Ovary (tissue), 7 donors: ENCODE measurements at regions not wholly inside any gene's neighbourhood (a gene's known extent, or its start where the extent isn't known, plus 50 kb on each side); places are given as distances from the start of the nearest gene placed in this dataset.

ENCODE experiments used
- DNase-seq, 5 donors: peaks; one replicate each; pipeline ENCODE4 v3.0.0-alpha.2; 2019 to 2020
- H3K27ac ChIP-seq, 2 donors: fragments of 200-600 bp; one replicate each; pipeline versions ENCODE4 v1.5.1 to v1.8.0; 2019 to 2022
- H3K27me3 ChIP-seq: fragments of 200-600 bp; one replicate; pipeline ENCODE4 v1.8.0; 2022
- H3K36me3 ChIP-seq: fragments of 200-600 bp; sonication (generic); one replicate; pipeline ENCODE4 v1.5.1; 2019
- H3K4me1 ChIP-seq: one replicate; pipeline ENCODE4 v1.8.1; 2013; ENCODE audit warnings: mild to moderate bottlenecking, moderate library complexity; ENCODE audit not compliant: insufficient read depth
- H3K4me3 ChIP-seq: fragments of 200-600 bp; sonication (generic); one replicate; pipeline ENCODE4 v1.5.1; 2017
- H3K9me3 ChIP-seq, 2 donors: fragments of 200-600 bp in 1 of 2; sonication (generic) in 1 of 2; one replicate each; pipeline versions ENCODE4 v1.5.1 to v1.8.1; 2013 to 2019; ENCODE audit warnings: mild to moderate bottlenecking in 1 of 2, moderate library complexity in 1 of 2
- EP300 ChIP-seq: sonication (generic); formaldehyde crosslinking; IDR thresholded peaks from one replicate; pipeline ENCODE4 v1.6.1; 2017; ENCODE audit warnings: antibody characterized with exemption
- POLR2A ChIP-seq: fragments of 450-650 bp; IDR thresholded peaks from one replicate; pipeline ENCODE4 v1.6.1; 2017; ENCODE audit warnings: antibody characterized with exemption, mild to moderate bottlenecking, moderate library complexity
- WGBS, 3 donors: extraction: QIAGEN DNeasy Blood & Tissue Kit in 1 of 3; methylation state at CpG; one replicate each; pipeline versions ENCODE4 v1.1.5 to v1.1.7; 2013 to 2017; 5-methylcytosine and 5-hydroxymethylcytosine counted together
- intact Hi-C, 4 donors: fragments of 100-400 bp; cut with DNase I; formaldehyde crosslinking; loops; one replicate each; pipeline versions ENCODE4 v1.11.0 to v1.15.1; 2022 to 2023
- TF ChIP-seq, protein P1 (sequence below), 3 donors: fragments of 450-650 bp in 2 of 3; fragments of 200-600 bp in 1 of 3; IDR thresholded peaks; one replicate each; pipeline versions ENCODE4 v1.5.1 to v1.8.0; 2016 to 2022; ENCODE audit warnings: antibody characterized with exemption in 3 of 3, mild to moderate bottlenecking in 1 of 3
- donor health status: DM: no; HTN: no; CAD: no; lungs with moderate emphysema.
- donor health status: DM: no; HTN: no; CAD: no.
- donor health status: Bipolar disorder and iron deficiency.
- donor health status: DM: no; HTN: no; CAD: no.
- donor health status: DM: yes; HTN: yes; CAD: no.

DNA sequence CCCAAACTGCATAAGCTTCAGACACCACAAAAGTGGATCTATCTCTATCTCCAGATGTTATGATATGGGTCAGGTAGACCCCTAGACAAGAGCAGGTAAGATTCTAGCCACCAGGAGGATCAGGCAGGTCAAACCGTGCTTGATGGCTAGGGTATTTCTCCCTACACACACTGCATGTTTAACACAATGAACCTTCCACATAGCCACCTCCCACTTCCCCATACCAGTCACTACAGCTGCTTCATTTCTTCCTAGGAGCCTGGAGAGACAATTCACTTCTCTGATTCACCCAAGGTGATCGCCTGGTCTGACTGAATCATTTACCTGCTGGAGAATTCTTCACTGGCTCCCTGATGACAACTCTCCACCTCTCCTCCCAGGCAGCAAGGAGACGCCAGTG lies 66.0 kb upstream of the MYCN start:
- TF ChIP-seq, protein P1, sequence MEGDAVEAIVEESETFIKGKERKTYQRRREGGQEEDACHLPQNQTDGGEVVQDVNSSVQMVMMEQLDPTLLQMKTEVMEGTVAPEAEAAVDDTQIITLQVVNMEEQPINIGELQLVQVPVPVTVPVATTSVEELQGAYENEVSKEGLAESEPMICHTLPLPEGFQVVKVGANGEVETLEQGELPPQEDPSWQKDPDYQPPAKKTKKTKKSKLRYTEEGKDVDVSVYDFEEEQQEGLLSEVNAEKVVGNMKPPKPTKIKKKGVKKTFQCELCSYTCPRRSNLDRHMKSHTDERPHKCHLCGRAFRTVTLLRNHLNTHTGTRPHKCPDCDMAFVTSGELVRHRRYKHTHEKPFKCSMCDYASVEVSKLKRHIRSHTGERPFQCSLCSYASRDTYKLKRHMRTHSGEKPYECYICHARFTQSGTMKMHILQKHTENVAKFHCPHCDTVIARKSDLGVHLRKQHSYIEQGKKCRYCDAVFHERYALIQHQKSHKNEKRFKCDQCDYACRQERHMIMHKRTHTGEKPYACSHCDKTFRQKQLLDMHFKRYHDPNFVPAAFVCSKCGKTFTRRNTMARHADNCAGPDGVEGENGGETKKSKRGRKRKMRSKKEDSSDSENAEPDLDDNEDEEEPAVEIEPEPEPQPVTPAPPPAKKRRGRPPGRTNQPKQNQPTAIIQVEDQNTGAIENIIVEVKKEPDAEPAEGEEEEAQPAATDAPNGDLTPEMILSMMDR (IDR thresholded peaks at IDR 0.05): no peak
- no peak for TF ChIP-seq EP300
- TF ChIP-seq POLR2A: no peak
- Histone ChIP-seq H3K27ac (no peak overlapping the region), H3K27me3 (no peaks in the 10 kb centered on the region), H3K36me3 (no peaks in the 10 kb centered on the region), H3K4me1 (no peaks in the 10 kb centered on the region), H3K9me3 (no peaks in the 10 kb centered on the region), H3K4me3 (no peak overlapping the region)
- WGBS, 3 donors: 89 to 90% (median 90%) methylated on average over 3 of the region's 3 CpGs
- intact Hi-C loops: no loop called here
- DNase-seq: no peak

DNA sequence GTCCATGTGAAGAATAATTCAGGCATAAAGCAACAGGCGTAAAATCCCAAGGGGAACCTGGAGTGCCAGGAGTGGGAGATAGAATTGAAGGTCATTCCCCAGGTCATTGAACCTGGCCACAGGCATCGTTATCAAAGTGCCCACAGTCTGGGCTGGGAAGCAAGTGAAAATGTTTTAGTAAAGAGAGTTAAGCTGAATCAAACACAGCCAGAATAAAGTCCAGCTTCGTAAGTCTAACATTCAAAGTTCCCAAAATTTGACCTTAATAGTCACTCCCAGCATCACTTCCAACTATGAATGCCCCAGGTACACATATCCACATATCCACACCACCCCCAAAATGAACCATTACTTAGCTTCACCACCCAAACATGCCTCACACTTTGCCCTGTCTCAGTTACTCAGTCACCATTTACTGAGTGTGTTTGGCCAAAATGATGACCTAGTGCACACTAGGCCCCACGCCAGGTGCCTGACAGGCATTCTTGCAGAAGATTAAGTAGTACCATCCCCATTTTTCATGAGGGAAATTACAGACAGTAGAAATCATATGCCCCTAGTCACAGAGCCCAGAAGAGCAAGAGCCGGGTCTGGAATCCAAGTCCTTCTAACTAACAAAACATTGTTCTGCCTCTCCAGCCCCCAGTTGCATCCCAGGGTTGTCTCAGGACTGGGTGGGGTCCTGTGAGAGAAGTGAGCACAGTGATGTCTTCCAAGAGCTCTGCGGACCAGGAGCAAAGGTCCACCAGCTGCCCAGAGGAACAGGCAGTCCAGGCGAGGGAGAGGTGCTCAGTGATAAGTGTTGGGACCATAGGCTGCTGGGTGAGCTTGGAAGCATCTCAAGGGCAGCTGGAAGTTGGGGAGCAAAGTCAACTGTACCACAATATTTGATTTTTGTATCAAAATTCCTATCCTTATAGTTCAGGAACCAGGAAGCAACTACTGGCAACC lies 65.2 kb upstream of the MYCN start:
- H3K36me3 ChIP-seq: no peaks in the 10 kb centered on the region
- 78 to 85% (median 83%) methylated on average over 7 of the region's 7 CpGs for WGBS, 3 donors
- no peak overlapping the region for H3K4me3 ChIP-seq
- no peak for TF ChIP-seq POLR2A
- TF ChIP-seq, protein P1 (IDR thresholded peaks at IDR 0.05): no peak
- DNase-seq: no peak
- H3K4me1 ChIP-seq: no peaks in the 10 kb centered on the region
- intact Hi-C loops: no loop called here
- H3K9me3 ChIP-seq: no peaks in the 10 kb centered on the region
- no peaks in the 10 kb centered on the region for H3K27me3 ChIP-seq
- H3K27ac ChIP-seq: no peak overlapping the region

DNA sequence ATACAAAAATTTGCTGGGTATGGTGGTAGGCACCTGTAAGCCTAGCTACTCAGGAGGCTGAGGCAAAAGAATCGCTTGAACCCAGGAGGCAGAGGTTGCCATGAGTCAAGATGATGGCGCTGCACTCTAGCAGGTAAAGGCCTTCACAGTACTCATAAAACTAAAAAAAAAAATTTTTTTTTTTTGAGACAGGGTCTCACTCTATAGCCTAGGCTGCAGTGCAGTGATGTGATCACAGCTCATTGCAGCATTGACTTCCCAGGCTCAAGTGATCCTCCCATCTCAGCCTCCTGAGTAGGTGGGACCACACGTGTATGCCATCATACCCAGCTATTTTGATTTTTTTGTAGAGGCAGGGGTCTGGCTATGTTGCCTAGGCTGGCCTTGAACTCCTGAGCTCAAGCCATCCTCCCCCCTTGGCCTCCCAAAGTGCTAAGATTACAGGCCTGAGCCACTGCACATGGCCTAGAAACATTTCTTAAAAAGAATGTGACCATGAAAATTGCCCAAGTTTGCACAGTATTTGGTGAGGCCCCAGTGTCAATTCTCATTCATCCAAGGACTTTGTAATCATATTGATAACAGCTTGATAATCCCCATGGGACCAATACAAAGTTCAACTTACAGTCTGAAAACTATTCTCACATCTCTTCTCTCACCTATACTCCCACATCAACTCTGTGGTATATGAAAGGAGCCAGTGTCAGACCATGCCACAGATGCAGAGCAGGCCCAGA lies 64.2 kb upstream of the MYCN start:
- H3K27ac ChIP-seq: no peak overlapping the region
- intact Hi-C loops: no loop called here
- DNase-seq: no peak
- no peaks in the 10 kb centered on the region for H3K36me3 ChIP-seq
- no peaks in the 10 kb centered on the region for H3K9me3 ChIP-seq
- no peak overlapping the region for H3K4me3 ChIP-seq
- no peaks in the 10 kb centered on the region for H3K27me3 ChIP-seq
- TF ChIP-seq EP300: no peak
- 81 to 91% (median 85%) methylated on average over 3 of the region's 3 CpGs for WGBS, 3 donors
- no peaks in the 10 kb centered on the region for H3K4me1 ChIP-seq

DNA sequence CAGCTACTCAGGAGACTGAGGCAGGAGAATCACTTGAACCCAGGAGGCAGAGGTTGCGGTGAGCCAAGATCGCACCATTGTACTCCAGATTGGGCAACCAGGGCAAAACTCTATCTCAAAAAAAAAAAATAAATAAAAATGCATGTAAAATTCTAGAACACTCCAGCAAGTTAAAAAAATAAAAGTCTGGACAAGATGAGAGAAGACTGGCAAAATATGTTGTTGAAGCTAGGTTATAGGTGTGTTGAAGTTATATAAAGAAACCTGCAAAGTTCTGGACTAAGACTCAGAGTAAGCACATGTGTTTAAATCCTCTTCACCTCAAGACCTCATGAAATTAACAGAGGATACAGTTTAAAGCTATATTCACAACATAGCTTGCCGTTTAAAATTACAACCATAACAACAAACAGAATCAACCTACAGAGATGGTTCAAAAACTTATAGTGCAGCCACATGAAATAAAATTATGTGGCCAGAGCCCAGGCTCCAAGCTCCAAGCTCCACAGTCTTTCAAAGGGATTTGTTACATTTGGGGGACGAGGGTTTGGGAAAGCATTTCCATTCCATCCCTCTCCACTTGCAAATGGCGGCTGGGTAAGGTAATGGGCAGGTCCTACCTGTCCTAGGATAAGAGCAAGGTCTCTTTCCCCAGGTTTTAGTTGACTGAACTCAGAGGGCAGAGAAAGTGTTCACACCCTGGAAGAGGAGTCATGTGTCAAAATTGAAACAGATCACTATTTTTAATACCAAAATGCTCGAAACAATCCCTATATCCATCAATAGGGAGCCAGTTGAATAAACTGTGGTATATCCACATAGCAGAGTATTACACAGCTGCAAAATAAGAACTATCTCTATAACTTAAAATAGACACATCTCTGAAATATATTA lies 59.9 kb upstream of the MYCN start:
- no peaks in the 10 kb centered on the region for H3K36me3 ChIP-seq
- H3K4me3 ChIP-seq: no peak overlapping the region
- no peak for DNase-seq
- WGBS, 3 donors: 97 to 98% (median 98%) methylated on average over 6 of the region's 6 CpGs
- H3K4me1 ChIP-seq: no peaks in the 10 kb centered on the region
- intact Hi-C loops: no loop called here
- H3K9me3 ChIP-seq: no peaks in the 10 kb centered on the region
- H3K27me3 ChIP-seq: no peaks in the 10 kb centered on the region
- H3K27ac ChIP-seq: no peak overlapping the region
- no peak for TF ChIP-seq POLR2A
- TF ChIP-seq, protein P1 (IDR thresholded peaks at IDR 0.05): no peak
- TF ChIP-seq EP300: no peak
